ENCODE measurements at regions not wholly inside any gene's neighbourhood (a gene's known extent, or its start where the extent isn't known, plus 50 kb on each side); places are given as distances from the start of the nearest gene placed in this dataset.

GRCh38 chrX:5042563-5042962 lies 1186.1 kb downstream of the NLGN4X start:
- in situ Hi-C loops (cut with MboI) = no loop called here
- RAD21 ChIA-PET (ENCODE audit: unreplicated experiment) = no interaction called here
- TF ChIP-seq, protein P1, sequence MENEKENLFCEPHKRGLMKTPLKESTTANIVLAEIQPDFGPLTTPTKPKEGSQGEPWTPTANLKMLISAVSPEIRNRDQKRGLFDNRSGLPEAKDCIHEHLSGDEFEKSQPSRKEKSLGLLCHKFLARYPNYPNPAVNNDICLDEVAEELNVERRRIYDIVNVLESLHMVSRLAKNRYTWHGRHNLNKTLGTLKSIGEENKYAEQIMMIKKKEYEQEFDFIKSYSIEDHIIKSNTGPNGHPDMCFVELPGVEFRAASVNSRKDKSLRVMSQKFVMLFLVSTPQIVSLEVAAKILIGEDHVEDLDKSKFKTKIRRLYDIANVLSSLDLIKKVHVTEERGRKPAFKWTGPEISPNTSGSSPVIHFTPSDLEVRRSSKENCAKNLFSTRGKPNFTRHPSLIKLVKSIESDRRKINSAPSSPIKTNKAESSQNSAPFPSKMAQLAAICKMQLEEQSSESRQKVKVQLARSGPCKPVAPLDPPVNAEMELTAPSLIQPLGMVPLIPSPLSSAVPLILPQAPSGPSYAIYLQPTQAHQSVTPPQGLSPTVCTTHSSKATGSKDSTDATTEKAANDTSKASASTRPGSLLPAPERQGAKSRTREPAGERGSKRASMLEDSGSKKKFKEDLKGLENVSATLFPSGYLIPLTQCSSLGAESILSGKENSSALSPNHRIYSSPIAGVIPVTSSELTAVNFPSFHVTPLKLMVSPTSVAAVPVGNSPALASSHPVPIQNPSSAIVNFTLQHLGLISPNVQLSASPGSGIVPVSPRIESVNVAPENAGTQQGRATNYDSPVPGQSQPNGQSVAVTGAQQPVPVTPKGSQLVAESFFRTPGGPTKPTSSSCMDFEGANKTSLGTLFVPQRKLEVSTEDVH (IDR thresholded peaks at IDR 0.05; ENCODE audit: low read depth, partially characterized antibody) = no peak
- TF ChIP-seq MLLT1 (IDR thresholded peaks at IDR 0.05) (no peak), HDGF (IDR thresholded peaks at IDR 0.05) (no peak), RUNX3 (IDR thresholded peaks at IDR 0.05; ENCODE audit: low read length) (no peak), ATF3 (IDR thresholded peaks at IDR 0.05; ENCODE audit: borderline replicate concordance, extremely low read depth, low read depth, low read length) (no peak), RBBP5 (conservative IDR thresholded peaks at IDR 0.05) (no peak), LARP7 (IDR thresholded peaks at IDR 0.05) (no peak)
- TF ChIP-seq, protein P2, sequence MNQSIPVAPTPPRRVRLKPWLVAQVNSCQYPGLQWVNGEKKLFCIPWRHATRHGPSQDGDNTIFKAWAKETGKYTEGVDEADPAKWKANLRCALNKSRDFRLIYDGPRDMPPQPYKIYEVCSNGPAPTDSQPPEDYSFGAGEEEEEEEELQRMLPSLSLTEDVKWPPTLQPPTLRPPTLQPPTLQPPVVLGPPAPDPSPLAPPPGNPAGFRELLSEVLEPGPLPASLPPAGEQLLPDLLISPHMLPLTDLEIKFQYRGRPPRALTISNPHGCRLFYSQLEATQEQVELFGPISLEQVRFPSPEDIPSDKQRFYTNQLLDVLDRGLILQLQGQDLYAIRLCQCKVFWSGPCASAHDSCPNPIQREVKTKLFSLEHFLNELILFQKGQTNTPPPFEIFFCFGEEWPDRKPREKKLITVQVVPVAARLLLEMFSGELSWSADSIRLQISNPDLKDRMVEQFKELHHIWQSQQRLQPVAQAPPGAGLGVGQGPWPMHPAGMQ (IDR thresholded peaks at IDR 0.05; ENCODE audit: borderline replicate concordance) = no peak
- TF ChIP-seq, protein P3, sequence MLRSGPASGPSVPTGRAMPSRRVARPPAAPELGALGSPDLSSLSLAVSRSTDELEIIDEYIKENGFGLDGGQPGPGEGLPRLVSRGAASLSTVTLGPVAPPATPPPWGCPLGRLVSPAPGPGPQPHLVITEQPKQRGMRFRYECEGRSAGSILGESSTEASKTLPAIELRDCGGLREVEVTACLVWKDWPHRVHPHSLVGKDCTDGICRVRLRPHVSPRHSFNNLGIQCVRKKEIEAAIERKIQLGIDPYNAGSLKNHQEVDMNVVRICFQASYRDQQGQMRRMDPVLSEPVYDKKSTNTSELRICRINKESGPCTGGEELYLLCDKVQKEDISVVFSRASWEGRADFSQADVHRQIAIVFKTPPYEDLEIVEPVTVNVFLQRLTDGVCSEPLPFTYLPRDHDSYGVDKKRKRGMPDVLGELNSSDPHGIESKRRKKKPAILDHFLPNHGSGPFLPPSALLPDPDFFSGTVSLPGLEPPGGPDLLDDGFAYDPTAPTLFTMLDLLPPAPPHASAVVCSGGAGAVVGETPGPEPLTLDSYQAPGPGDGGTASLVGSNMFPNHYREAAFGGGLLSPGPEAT (IDR thresholded peaks at IDR 0.05; ENCODE audit: low read depth) = no peak
- ATAC-seq (no peak), DNase-seq (ENCODE audit: low read depth, low spot score) (no peak), FAIRE-seq (no peak)
- no TSS peak for BruUV-seq (replicated peaks)
- H3K9ac ChIP-seq (ENCODE audit: control insufficient read depth, insufficient read depth, low read length) = no peak overlapping the region
- no peak overlapping the region for H3K27ac ChIP-seq (ENCODE audit: control insufficient read depth, insufficient read depth)
- POLR2A ChIA-PET = no interaction called here
- CTCF ChIA-PET = no interaction called here
- no peaks in the 10 kb centered on the region for H4K20me1 ChIP-seq (ENCODE audit: control insufficient read depth, insufficient read depth)
- no peak overlapping the region for H3K4me3 ChIP-seq
- no peaks in the 10 kb centered on the region for H3K79me2 ChIP-seq (ENCODE audit: control insufficient read depth, insufficient read depth, low read length)
- SMC1A ChIA-PET (ENCODE audit: uncharacterized antibody, unreplicated experiment) = interaction anchor here (1.1 kb wide), 1 partner anchor 31 kb away, joined by 3 read pairs; no protein-coding TSS in a partner anchor
- H3K9me3 ChIP-seq (replicated peaks; ENCODE audit: control insufficient read depth, insufficient read depth, low read length) = no peaks in the 10 kb centered on the region
- no peaks in the 10 kb centered on the region for H3K36me3 ChIP-seq (ENCODE audit: control insufficient read depth in 2 of 2, insufficient read depth in 2 of 2, low read length in 1 of 2)
- H2AFZ ChIP-seq (ENCODE audit: control insufficient read depth, low read depth, low read length) = no peak overlapping the region
- H3K4me2 ChIP-seq (ENCODE audit: control insufficient read depth, insufficient read depth) = no peak overlapping the region
- WGBS (ENCODE audit: insufficient coverage, insufficient replicate concordance, low lambda C conversion rate, missing lambda C conversion rate) = 64% methylated on average over 3 of the region's 3 CpGs
- no peaks in the 10 kb centered on the region for H3K27me3 ChIP-seq (replicated peaks in 1 of 2; ENCODE audit: control insufficient read depth in 2 of 2, insufficient read depth in 2 of 2, low read length in 1 of 2)
- intact Hi-C loops (cut with micrococcal nuclease; ENCODE audit: unreplicated experiment) = no loop called here
- no peaks in the 10 kb centered on the region for H3K4me1 ChIP-seq (ENCODE audit: control insufficient read depth, insufficient read depth, low read length)

Data from GM12878 (cell line).